Hematopoietic multipotent progenitor cell treated with erythropoietin and hydrocortisone succinate and interleukin-3 and kit ligand, for 8 days (in vitro differentiated cells): ENCODE measurements at regions not wholly inside any gene's neighbourhood (a gene's known extent, or its start where the extent isn't known, plus 50 kb on each side); places are given as distances from the start of the nearest gene placed in this dataset.
"Not testable (repeated sequence)": the region's sequence is repeated elsewhere in the genome, so short reads cannot be mapped to it uniquely, and the experiment has no call there.

Experiments used
- DNase-seq: peaks from one replicate; pipeline ENCODE4 v3.0.0-alpha.2; 2015

- not testable (repeated sequence) for DNase-seq
These were observed 54.4 kb upstream of the MUCL1 start for GRCh38 chr12:54799966-54800365.

GRCh38 chr12:54798651-54799050 lies 55.7 kb upstream of the MUCL1 start:
- no peak for DNase-seq

- no peak for DNase-seq
These were observed 57.3 kb upstream of the MUCL1 start for GRCh38 chr12:54796991-54797390.

- no peak for DNase-seq
These were observed 58.7 kb upstream of the MUCL1 start for GRCh38 chr12:54795644-54796043.

- DNase-seq = no peak
These were observed 68.2 kb upstream of the MUCL1 start for GRCh38 chr12:54786081-54786480.

GRCh38 chr12:54784115-54784514 lies 70.2 kb upstream of the MUCL1 start:
- DNase-seq = no peak

GRCh38 chr12:54777031-54777430 lies 77.3 kb upstream of the MUCL1 start:
- DNase-seq = not testable (repeated sequence)

- DNase-seq = no peak
These were observed 80.7 kb upstream of the MUCL1 start for GRCh38 chr12:54773593-54773992.

- peak; percentile 26 for DNase-seq
These were observed 88.7 kb upstream of the MUCL1 start for GRCh38 chr12:54765652-54766051.

- DNase-seq = no peak
These were observed 91.9 kb upstream of the MUCL1 start for GRCh38 chr12:54762390-54762789.

GRCh38 chr12:54759751-54760150 lies 94.6 kb upstream of the MUCL1 start:
- DNase-seq = peak; percentile 68

GRCh38 chr12:54751493-54751892 lies 102.8 kb upstream of the MUCL1 start:
- no peak for DNase-seq

GRCh38 chr12:54749191-54749818 lies 101.1 kb upstream of the DCD start:
- peak; percentile 72 for DNase-seq

GRCh38 chr12:54744590-54744989 lies 96.4 kb upstream of the DCD start:
- DNase-seq = no peak

- DNase-seq = no peak
These were observed 92.7 kb upstream of the DCD start for GRCh38 chr12:54740882-54741281.

- no peak for DNase-seq
These were observed 88.4 kb upstream of the DCD start for GRCh38 chr12:54736549-54736948.

- DNase-seq = no peak
These were observed 86.2 kb upstream of the DCD start for GRCh38 chr12:54734196-54734950.

- peak; percentile 40 for DNase-seq
These were observed 77.2 kb upstream of the DCD start for GRCh38 chr12:54725233-54725843.

- DNase-seq = peak; percentile 58
These were observed 75.5 kb upstream of the DCD start for GRCh38 chr12:54723379-54724256.

GRCh38 chr12:54721312-54721711 lies 73.1 kb upstream of the DCD start:
- DNase-seq = no peak

- DNase-seq = no peak
These were observed 71.5 kb upstream of the DCD start for GRCh38 chr12:54719691-54720090.

- no peak for DNase-seq
These were observed 68.1 kb upstream of the DCD start for GRCh38 chr12:54716261-54716660.

GRCh38 chr12:54713876-54714275 lies 65.7 kb upstream of the DCD start:
- not testable (repeated sequence) for DNase-seq
